H1 (cell line): ENCODE measurements at regions not wholly inside any gene's neighbourhood (a gene's known extent, or its start where the extent isn't known, plus 50 kb on each side); places are given as distances from the start of the nearest gene placed in this dataset.

Experiments used
- CTCF ChIA-PET: fragments of 300-600 bp; sonication (Branson Sonifier 250); formaldehyde crosslinking; loops from one replicate; lab custom pipeline; 2021; ENCODE audit not compliant: partially characterized antibody; lab: Charles Lee
- POLR2A ChIA-PET: fragments of 300-600 bp; sonication (Branson Sonifier 250); formaldehyde crosslinking; loops from one replicate; lab custom pipeline; 2021; ENCODE audit warnings: inconsistent platforms; ENCODE audit not compliant: partially characterized antibody; lab: Charles Lee
- DNase-seq, 2 experiments: peaks; one replicate each; pipeline versions ENCODE4 v3.0.0 to v3.0.0-alpha.2; 2010 to 2022; ENCODE audit warnings: low spot score in 2 of 2, low read depth in 1 of 2, mixed read lengths in 1 of 2
- FAIRE-seq: peaks from 2 replicates; lab custom pipeline; 2011; peaks lifted over from hg19 to GRCh38; lab: Jason Lieb, UNC
- H2AFZ ChIP-seq: 2 replicates; pipeline ENCODE4 v1.8.1; 2012; ENCODE audit warnings: low read length, inconsistent platforms
- H2AK5ac ChIP-seq: 2 replicates; pipeline ENCODE4 v1.6.1; 2013; ENCODE audit warnings: low read depth, low read length
- H2BK120ac ChIP-seq: replicated peaks from 2 replicates; pipeline ENCODE3; 2013; ENCODE audit warnings: low read depth, low read length, inconsistent platforms
- H2BK12ac ChIP-seq: 2 replicates; pipeline ENCODE4 v1.6.1; 2013; ENCODE audit warnings: low read depth, low read length
- H2BK15ac ChIP-seq: 2 replicates; pipeline ENCODE4 v1.6.1; 2013; ENCODE audit warnings: low read length
- H2BK20ac ChIP-seq: 2 replicates; pipeline ENCODE4 v1.6.1; 2013; ENCODE audit warnings: low read length
- H2BK5ac ChIP-seq: 2 replicates; pipeline ENCODE4 v1.6.1; 2013; ENCODE audit warnings: low read depth, low read length
- H3K14ac ChIP-seq: 2 replicates; pipeline ENCODE4 v1.6.1; 2013; ENCODE audit warnings: inconsistent platforms; ENCODE audit not compliant: insufficient read length
- H3K18ac ChIP-seq: 2 replicates; pipeline ENCODE4 v1.6.1; 2013; ENCODE audit warnings: low read length; ENCODE audit errors: extremely low read depth
- H3K23ac ChIP-seq: 2 replicates; pipeline ENCODE4 v1.6.1; 2013; ENCODE audit warnings: inconsistent platforms; ENCODE audit not compliant: insufficient read length
- H3K23me2 ChIP-seq: 2 replicates; pipeline ENCODE4 v1.6.1; 2013; ENCODE audit warnings: low read depth, low read length
- H3K27ac ChIP-seq: 2 replicates; pipeline ENCODE4 v1.6.1; 2011; ENCODE audit warnings: low read depth, low read length, inconsistent platforms
- H3K27me3 ChIP-seq, 4 experiments: replicated peaks in 1 of 4; 1 replicate in 1 of 4; 2 replicates in 3 of 4; pipeline versions ENCODE4 v1.6.1 to v1.8.1; 2011 to 2013; ENCODE audit warnings: low read length in 3 of 4, mild to moderate bottlenecking in 3 of 4, inconsistent platforms in 2 of 4, mixed read lengths in 2 of 4, moderate library complexity in 1 of 4; ENCODE audit not compliant: control insufficient read depth in 3 of 4, insufficient read depth in 3 of 4; ENCODE audit errors: extremely low read depth in 1 of 4
- H3K36me3 ChIP-seq, 4 experiments: 2 replicates each; pipeline versions ENCODE4 v1.6.1 to v1.8.1; 2011 to 2013; ENCODE audit warnings: mild to moderate bottlenecking in 4 of 4, low read length in 3 of 4, moderate library complexity in 2 of 4, control low read depth in 1 of 4, inconsistent platforms in 1 of 4; ENCODE audit not compliant: insufficient read depth in 4 of 4, control insufficient read depth in 2 of 4
- H3K4ac ChIP-seq: replicated peaks from 2 replicates; pipeline ENCODE3; 2013; ENCODE audit warnings: low read length, low read depth, mixed read lengths, inconsistent platforms; ENCODE audit not compliant: insufficient read length
- H3K4me1 ChIP-seq, 4 experiments: replicated peaks in 1 of 4; 1 replicate in 1 of 4; 2 replicates in 3 of 4; pipeline versions ENCODE4 v1.6.1 to v1.8.1; 2011 to 2013; ENCODE audit warnings: low read length in 3 of 4, inconsistent platforms in 2 of 4, mixed read lengths in 1 of 4; ENCODE audit not compliant: insufficient read depth in 4 of 4, control insufficient read depth in 3 of 4
- H3K4me2 ChIP-seq, 2 experiments: 2 replicates each; pipeline versions ENCODE4 v1.6.1 to v1.8.1; 2011 to 2013; ENCODE audit warnings: low read depth in 2 of 2, low read length in 2 of 2, control low read depth in 1 of 2, inconsistent platforms in 1 of 2, mild to moderate bottlenecking in 1 of 2; ENCODE audit not compliant: insufficient read depth in 1 of 2
- H3K4me3 ChIP-seq, 4 experiments: fragments of 200-600, 300-600 bp in 1 of 4; sonication (generic), shearing (Covaris generic), sonication (Bioruptor Twin) in 1 of 4; 2 replicates each; pipeline versions ENCODE4 v1.5.1 to v1.8.1; 2011 to 2016; ENCODE audit warnings: low read length in 4 of 4, low read depth in 3 of 4, control low read depth in 2 of 4, inconsistent platforms in 2 of 4, mild to moderate bottlenecking in 2 of 4, mixed read lengths in 1 of 4, moderate library complexity in 1 of 4; ENCODE audit not compliant: insufficient read depth in 2 of 4; ENCODE audit errors: extremely low read depth in 1 of 4
- H3K56ac ChIP-seq: replicated peaks from 2 replicates; pipeline ENCODE3; 2013; ENCODE audit warnings: low read depth, mild to moderate bottlenecking, mixed read lengths, low read length, inconsistent platforms; ENCODE audit not compliant: insufficient read length
- H3K79me1 ChIP-seq: 2 replicates; pipeline ENCODE4 v1.6.1; 2013; ENCODE audit warnings: low read depth, low read length, control low read depth
- H3K79me2 ChIP-seq, 2 experiments: 2 replicates each; pipeline versions ENCODE4 v1.6.1 to v1.8.1; 2012 to 2013; ENCODE audit warnings: low read length in 2 of 2, mild to moderate bottlenecking in 2 of 2, inconsistent platforms in 1 of 2; ENCODE audit not compliant: insufficient read depth in 2 of 2, control insufficient read depth in 1 of 2
- H3K9ac ChIP-seq, 4 experiments: replicated peaks in 1 of 4; 1 replicate in 1 of 4; 2 replicates in 3 of 4; pipeline versions ENCODE4 v1.6.1 to v1.8.1; 2011 to 2013; ENCODE audit warnings: low read depth in 3 of 4, low read length in 3 of 4, control low read depth in 2 of 4, mild to moderate bottlenecking in 2 of 4, moderate library complexity in 2 of 4, inconsistent platforms in 1 of 4; ENCODE audit errors: extremely low read depth in 1 of 4
- H3K9me3 ChIP-seq, 2 experiments: 2 replicates each; pipeline versions ENCODE4 v1.6.1 to v1.8.1; 2012 to 2013; ENCODE audit warnings: mild to moderate bottlenecking in 2 of 2, moderate library complexity in 2 of 2, control low read depth in 1 of 2, inconsistent platforms in 1 of 2, low read depth in 1 of 2, low read length in 1 of 2, mixed read lengths in 1 of 2; ENCODE audit not compliant: insufficient read depth in 2 of 2
- H4K20me1 ChIP-seq, 2 experiments: replicated peaks in 1 of 2; 2 replicates each; pipeline versions ENCODE3 to v1.8.1; 2011 to 2013; ENCODE audit warnings: inconsistent platforms in 2 of 2, low read length in 2 of 2, mild to moderate bottlenecking in 1 of 2; ENCODE audit not compliant: insufficient read depth in 2 of 2, control insufficient read depth in 1 of 2
- H4K5ac ChIP-seq: 2 replicates; pipeline ENCODE4 v1.6.1; 2013; ENCODE audit warnings: low read length, low read depth, mixed read lengths, inconsistent platforms; ENCODE audit not compliant: insufficient read length
- H4K8ac ChIP-seq: 2 replicates; pipeline ENCODE4 v1.8.0; 2013; ENCODE audit warnings: mild to moderate bottlenecking, moderate library complexity, low read length, inconsistent platforms; ENCODE audit not compliant: insufficient read depth; ENCODE audit errors: extremely low read depth
- H4K91ac ChIP-seq: replicated peaks from 2 replicates; pipeline ENCODE3; 2013; ENCODE audit warnings: low read length, mixed read lengths, inconsistent platforms; ENCODE audit not compliant: insufficient read length
- HDAC2 ChIP-seq, 2 experiments: fragments of 300-600 bp in 1 of 2; sonication (generic) in 1 of 2; IDR thresholded peaks; 2 replicates each; pipeline ENCODE4 v1.6.1; 2011 to 2012; ENCODE audit warnings: low read depth in 2 of 2, low read length in 2 of 2, mild to moderate bottlenecking in 2 of 2, moderate library complexity in 2 of 2, borderline replicate concordance in 1 of 2, inconsistent platforms in 1 of 2
- RFX5 ChIP-seq: IDR thresholded peaks from 2 replicates; pipeline ENCODE4 v1.6.1; 2011; ENCODE audit warnings: low read depth, low read length, improper control_type of control experiment, borderline replicate concordance
- TEAD4 ChIP-seq: IDR thresholded peaks from 2 replicates; pipeline ENCODE4 v1.6.1; 2012; ENCODE audit warnings: low read depth, low read length, inconsistent platforms, mixed read lengths
- ZNF274 ChIP-seq: IDR thresholded peaks from 2 replicates; pipeline ENCODE4 v1.7.0; 2012; ENCODE audit warnings: low read length, borderline replicate concordance; ENCODE audit errors: extremely low read depth
- WGBS, 2 experiments: shearing (Covaris generic) in 1 of 2; methylation state at CpG; one replicate each; pipeline versions ENCODE4 v1.1.6 to v1.1.7; 2013 to 2015; ENCODE audit warnings: low lambda C conversion rate in 2 of 2, mixed read lengths in 2 of 2, inconsistent platforms in 1 of 2, low coverage in 1 of 2, missing lambda C conversion rate in 1 of 2; ENCODE audit not compliant: insufficient replicate concordance in 2 of 2, insufficient coverage in 1 of 2, insufficient read length in 1 of 2; ENCODE audit errors: extremely low coverage in 1 of 2, missing lambda C conversion rate in 1 of 2; 5-methylcytosine and 5-hydroxymethylcytosine counted together

- H3K4me2 ChIP-seq: no peak overlapping the region
- no peak overlapping the region for H2BK5ac ChIP-seq
- no peak overlapping the region for H2BK12ac ChIP-seq
- peaks cover 0 to 4% (median 0%) of the 10 kb centered on the region in 4 experiments; a peak in 1 of 7 replicates for H3K4me1 ChIP-seq
- DNase-seq: no peak
- no peak overlapping the region for H2BK20ac ChIP-seq
- CTCF ChIA-PET: interaction anchor here (1.3 kb wide), 1 partner anchor 67 kb away, joined by 3 read pairs; no protein-coding TSS in a partner anchor
- H4K5ac ChIP-seq: no peak overlapping the region
- FAIRE-seq: no peak
- no peak overlapping the region for H2BK120ac ChIP-seq
- H3K27ac ChIP-seq: no peak overlapping the region
- H2AK5ac ChIP-seq: no peak overlapping the region
- no peak overlapping the region for H3K18ac ChIP-seq
- no peak overlapping the region for H3K4me3 ChIP-seq
- H3K4ac ChIP-seq: no peak overlapping the region
- H3K23ac ChIP-seq: no peak overlapping the region
- H4K8ac ChIP-seq: no peak overlapping the region
- H2BK15ac ChIP-seq: no peak overlapping the region
- H3K79me1 ChIP-seq: no peaks in the 10 kb centered on the region
- TF ChIP-seq ZNF274 (no peak), RFX5 (no peak), HDAC2 (IDR thresholded peaks at IDR 0.05; ENCODE audit: borderline replicate concordance in 1 of 2, low read depth in 2 of 2, low read length in 2 of 2) (no peak), TEAD4 (no peak)
- H3K23me2 ChIP-seq: no peaks in the 10 kb centered on the region; the same call in 1 of the 2 replicates
- no peaks in the 10 kb centered on the region for H3K9me3 ChIP-seq
- no peaks in the 10 kb centered on the region for H3K27me3 ChIP-seq
- WGBS, 2 experiments: 80% methylated on average over 7 of the region's 7 CpGs; no CpG with 5 or more reads in 1 of the 2 experiments
- no peak overlapping the region for H4K91ac ChIP-seq
- H4K20me1 ChIP-seq: no peaks in the 10 kb centered on the region
- H3K56ac ChIP-seq: no peak overlapping the region
- H3K79me2 ChIP-seq: no peaks in the 10 kb centered on the region
- no peak overlapping the region for H2AFZ ChIP-seq
- POLR2A ChIA-PET: no interaction called here
- H3K9ac ChIP-seq: no peak overlapping the region
- H3K36me3 ChIP-seq: no peaks in the 10 kb centered on the region
- H3K14ac ChIP-seq: no peak overlapping the region
These were observed 93.8 kb downstream of the RIN2 start for GRCh38 chr20:19851861-19852260.
